Liver (tissue), 3 donors: ENCODE measurements at regions not wholly inside any gene's neighbourhood (a gene's known extent, or its start where the extent isn't known, plus 50 kb on each side); places are given as distances from the start of the nearest gene placed in this dataset.

Source experiments
- ATF3 ChIP-seq: IDR thresholded peaks from 2 replicates; pipeline ENCODE4 v1.6.1; 2016; ENCODE audit warnings: antibody characterized with exemption
- CTCF ChIP-seq: fragments of 150-350 bp; IDR thresholded peaks from 2 replicates; pipeline ENCODE4 v1.5.1; 2017; ENCODE audit warnings: improper control_type of control experiment, low read depth, low read length; ENCODE audit not compliant: missing input control
- GABPA ChIP-seq, 2 donors: IDR thresholded peaks in 1 of 2; conservative IDR thresholded peaks in 1 of 2; 2 replicates each; pipeline ENCODE4 v1.6.1; 2016; ENCODE audit warnings: antibody characterized with exemption in 2 of 2, mild to moderate bottlenecking in 1 of 2, moderate library complexity in 1 of 2
- HNF4A ChIP-seq, 2 donors: conservative IDR thresholded peaks; 2 replicates each; pipeline ENCODE4 v1.6.1; 2016; ENCODE audit warnings: antibody characterized with exemption in 2 of 2, mild to moderate bottlenecking in 2 of 2
- HNF4G ChIP-seq: IDR thresholded peaks from 2 replicates; pipeline ENCODE4 v1.6.1; 2016; ENCODE audit warnings: antibody characterized with exemption
- JUND ChIP-seq, 2 donors: IDR thresholded peaks; 2 replicates each; pipeline ENCODE4 v1.6.1; 2016; ENCODE audit warnings: antibody characterized with exemption in 2 of 2
- MAX ChIP-seq: IDR thresholded peaks from 2 replicates; pipeline ENCODE4 v1.6.1; 2016; ENCODE audit warnings: antibody characterized with exemption
- NR2F2 ChIP-seq: IDR thresholded peaks from 2 replicates; pipeline ENCODE4 v1.6.1; 2016; ENCODE audit warnings: antibody characterized with exemption
- RAD21 ChIP-seq, 2 donors: IDR thresholded peaks; 2 replicates each; pipeline ENCODE4 v1.6.1; 2016; ENCODE audit warnings: antibody characterized with exemption in 2 of 2, mild to moderate bottlenecking in 2 of 2
- SP1 ChIP-seq: IDR thresholded peaks from 2 replicates; pipeline ENCODE4 v1.6.1; 2018; ENCODE audit warnings: antibody characterized with exemption, mild to moderate bottlenecking
- YY1 ChIP-seq: IDR thresholded peaks from 2 replicates; pipeline ENCODE4 v1.6.1; 2016; ENCODE audit warnings: antibody characterized with exemption, mild to moderate bottlenecking
- ZBTB33 ChIP-seq: IDR thresholded peaks from 2 replicates; pipeline ENCODE4 v1.6.1; 2016; ENCODE audit warnings: antibody characterized with exemption
- donor health status: healthy.
- donor health status: healthy.

- TF ChIP-seq HNF4A (conservative IDR thresholded peaks at IDR 0.05) (no peak), CTCF (no peak), JUND (IDR thresholded peaks at IDR 0.05) (no peak), SP1 (no peak), GABPA (IDR thresholded peaks at IDR 0.05 in 1 of 2, conservative IDR thresholded peaks at IDR 0.05 in 1 of 2) (no peak), ZBTB33 (no peak), ATF3 (no peak), YY1 (no peak), RAD21 (IDR thresholded peaks at IDR 0.05) (no peak), NR2F2 (no peak), MAX (no peak), HNF4G (no peak)
Observed at GRCh38 chrX:63932006-63932405, 147.0 kb upstream of the ARHGEF9 start.
